K562 (cell line): ENCODE measurements at regions not wholly inside any gene's neighbourhood (a gene's known extent, or its start where the extent isn't known, plus 50 kb on each side); places are given as distances from the start of the nearest gene placed in this dataset.
"Not testable (repeated sequence)": the region's sequence is repeated elsewhere in the genome, so short reads cannot be mapped to it uniquely, and the experiment has no call there.

Experiments used
- ATAC-seq: fragments of 200-7000 bp; cut with Tn5 transposase; 3 replicates; pipeline ENCODE4 v1.9.1; 2020; ENCODE audit warnings: moderate library complexity
- BruUV-seq: library from RNA; stranded (reverse); fragments of 400-500 nt; replicated peaks from 2 replicates; lab custom pipeline; 2021; lab: Mats Ljungman, UMichigan
- CTCF ChIA-PET: fragments of 300-600 bp; formaldehyde crosslinking; extraction: SDS; loops from one replicate; lab custom pipeline; 2021; ENCODE audit warnings: low intra/inter-chr PET ratio; lab: Yijun Ruan, JAX
- POLR2A ChIA-PET: fragments of 300-600, 350-650 bp; sonication (Branson Sonifier 250); formaldehyde crosslinking; extraction: SDS; loops from one replicate; lab custom pipeline; 2021; ENCODE audit warnings: antibody characterized with exemption, inconsistent platforms; lab: Yijun Ruan, JAX
- DNase-seq, 4 experiments: peaks; one replicate each; pipeline versions ENCODE4 v3.0.0 to v3.0.0-alpha.2; 2011 to 2018; ENCODE audit warnings: low spot score in 3 of 4, mixed read lengths in 3 of 4; ENCODE audit errors: extremely low read depth in 1 of 4
- FAIRE-seq: peaks from 2 replicates; lab custom pipeline; 2011; peaks lifted over from hg19 to GRCh38; lab: Jason Lieb, UNC
- H2AFZ ChIP-seq: 2 replicates; pipeline ENCODE4 v1.6.0; 2011; ENCODE audit warnings: low read depth, low read length, control low read depth, inconsistent platforms
- H3K27ac ChIP-seq: fragments of 200-600 bp; 3 replicates; pipeline ENCODE4 v1.8.0; 2011; ENCODE audit warnings: low read depth, mild to moderate bottlenecking, control low read depth, inconsistent platforms, low read length, moderate library complexity, mixed read lengths; ENCODE audit errors: extremely low read depth
- H3K27me3 ChIP-seq, 2 experiments: fragments of 300-600 bp in 1 of 2; 2 replicates in 1 of 2; 3 replicates in 1 of 2; pipeline versions ENCODE4 v1.6.0 to v1.8.0; 2011; ENCODE audit warnings: inconsistent platforms in 2 of 2, low read length in 2 of 2, mild to moderate bottlenecking in 1 of 2, mixed read lengths in 1 of 2, moderate library complexity in 1 of 2; ENCODE audit not compliant: control insufficient read depth in 2 of 2, insufficient read depth in 2 of 2
- H3K36me3 ChIP-seq: fragments of 300-600 bp; 3 replicates; pipeline ENCODE4 v1.8.0; 2011; ENCODE audit warnings: mild to moderate bottlenecking, low read length, inconsistent platforms; ENCODE audit not compliant: control insufficient read depth, insufficient read depth
- H3K4me1 ChIP-seq, 2 experiments: fragments of 200-600 bp in 1 of 2; replicated peaks in 1 of 2; 2 replicates in 1 of 2; 3 replicates in 1 of 2; pipeline versions ENCODE4 v1.5.1 to v1.8.0; 2011; ENCODE audit warnings: inconsistent platforms in 2 of 2, low read length in 2 of 2, mild to moderate bottlenecking in 1 of 2, mixed read lengths in 1 of 2, moderate library complexity in 1 of 2; ENCODE audit not compliant: control insufficient read depth in 2 of 2, insufficient read depth in 2 of 2
- H3K4me2 ChIP-seq: 2 replicates; pipeline ENCODE4 v1.6.1; 2011; ENCODE audit warnings: low read length, control low read depth, inconsistent platforms, mixed read lengths; ENCODE audit not compliant: insufficient read depth
- H3K4me3 ChIP-seq: fragments of 200-600 bp; sonication (generic), shearing (Covaris generic); 2 replicates; pipeline ENCODE4 v1.5.1; 2016; ENCODE audit warnings: control low read depth, inconsistent platforms
- H3K79me2 ChIP-seq: fragments of 200-600 bp; 3 replicates; pipeline ENCODE4 v1.8.0; 2011; ENCODE audit warnings: low read length, inconsistent platforms; ENCODE audit not compliant: control insufficient read depth, insufficient read depth
- H3K9ac ChIP-seq, 2 experiments: 2 replicates each; pipeline versions ENCODE4 v1.6.0 to v1.6.1; 2011; ENCODE audit warnings: low read depth in 2 of 2, low read length in 2 of 2, control low read depth in 1 of 2, inconsistent platforms in 1 of 2, mild to moderate bottlenecking in 1 of 2, mixed read lengths in 1 of 2; ENCODE audit not compliant: insufficient read depth in 1 of 2
- H3K9me1 ChIP-seq: one replicate; pipeline ENCODE4 v1.6.0; 2011; ENCODE audit warnings: inconsistent platforms, mild to moderate bottlenecking, low read length, moderate library complexity; ENCODE audit not compliant: control insufficient read depth, insufficient read depth
- H3K9me3 ChIP-seq: replicated peaks from 2 replicates; pipeline ENCODE4 v1.5.1; 2011; ENCODE audit warnings: low read depth, low read length, inconsistent platforms; ENCODE audit not compliant: control insufficient read depth, insufficient read depth
- H4K20me1 ChIP-seq: replicated peaks from 2 replicates; pipeline ENCODE4 v1.6.1; 2011; ENCODE audit warnings: low read length, inconsistent platforms, mixed read lengths; ENCODE audit not compliant: control insufficient read depth, insufficient read depth
- CBX5 ChIP-seq: IDR thresholded peaks from 2 replicates; pipeline ENCODE4 v1.6.1; 2014; ENCODE audit warnings: low read depth, borderline replicate concordance
- CREB3L1 ChIP-seq: fragments of 450-650 bp; IDR thresholded peaks from 2 replicates; pipeline ENCODE4 v1.6.1; 2014; ENCODE audit warnings: low read depth, mild to moderate bottlenecking, moderate library complexity, borderline replicate concordance
- IRF9 ChIP-seq: fragments of 450-650 bp; IDR thresholded peaks from 2 replicates; pipeline ENCODE4 v1.6.1; 2016; ENCODE audit warnings: missing biosample characterization, missing genetic modification characterization
- KDM5B ChIP-seq: fragments of 200-600 bp; sonication (generic); IDR thresholded peaks from 2 replicates; pipeline ENCODE4 v1.6.1; 2012; ENCODE audit warnings: low read depth, mild to moderate bottlenecking, moderate library complexity, low read length, control low read depth, inconsistent platforms; ENCODE audit not compliant: insufficient replicate concordance
- MTA3 ChIP-seq: fragments of 450-650 bp; formaldehyde crosslinking; IDR thresholded peaks from 2 replicates; pipeline ENCODE4 v1.6.1; 2017; ENCODE audit warnings: mild to moderate bottlenecking, borderline replicate concordance
- NBN ChIP-seq: fragments of 450-650 bp; IDR thresholded peaks from 2 replicates; pipeline ENCODE4 v1.6.1; 2016; ENCODE audit warnings: low read depth, mild to moderate bottlenecking
- NKRF ChIP-seq: fragments of 450-650 bp; IDR thresholded peaks from 2 replicates; pipeline ENCODE4 v1.6.1; 2016; ENCODE audit warnings: borderline replicate concordance
- SP1 ChIP-seq: sonication (generic); formaldehyde crosslinking; IDR thresholded peaks from 2 replicates; pipeline ENCODE4 v1.8.1; 2022; ENCODE audit warnings: mild to moderate bottlenecking, missing genetic modification reagents
- TSC22D4 ChIP-seq: fragments of 450-650 bp; IDR thresholded peaks from 2 replicates; pipeline ENCODE4 v1.6.1; 2016; ENCODE audit warnings: missing genetic modification characterization, missing biosample characterization, control low read depth
- ZBTB8A ChIP-seq: fragments of 450-650 bp; IDR thresholded peaks from 2 replicates; pipeline ENCODE4 v1.6.1; 2018; ENCODE audit warnings: mild to moderate bottlenecking, moderate library complexity; ENCODE audit not compliant: partially characterized antibody
- ZFP36 ChIP-seq: fragments of 150-350 bp; IDR thresholded peaks from 2 replicates; pipeline ENCODE4 v1.6.1; 2018; ENCODE audit warnings: low read length, low read depth; ENCODE audit not compliant: partially characterized antibody
- WGBS: fragments of 100-300 bp; shearing (Covaris generic); methylation state at CpG from one replicate; pipeline ENCODE4 v1.1.6; 2016; ENCODE audit warnings: low coverage, mixed read lengths; ENCODE audit not compliant: insufficient coverage; ENCODE audit errors: missing lambda C conversion rate; 5-methylcytosine and 5-hydroxymethylcytosine counted together
- in situ Hi-C: fragments of 300-500 bp; cut with MboI; formaldehyde crosslinking; loops from 4 replicates; pipeline ENCODE4 v1.15.0; 2018; ENCODE audit warnings: inconsistent platforms, mixed read lengths
- intact Hi-C: fragments of 100-400 bp; cut with micrococcal nuclease; formaldehyde crosslinking; loops from 2 replicates; pipeline ENCODE4 v1.14.2; 2022

GRCh38 chr1:188037572-188037971 is 1208.8 kb downstream of the PLA2G4A start:
- H3K4me1 ChIP-seq, H2AFZ ChIP-seq, H3K9me1 ChIP-seq, H3K27me3 ChIP-seq, H3K79me2 ChIP-seq, BruUV-seq, in situ Hi-C loops, intact Hi-C loops, ATAC-seq, H4K20me1 ChIP-seq: not testable (repeated sequence)
- WGBS, result 0% methylated on average over 2 of the region's 2 CpGs
- peak; percentile 36 for TF ChIP-seq ZFP36
- TF ChIP-seq, all 486 proteins: peak for 1; not testable (repeated sequence) for 485
- DNase-seq, H3K9me3 ChIP-seq, H3K36me3 ChIP-seq, H3K9ac ChIP-seq, POLR2A ChIA-PET, FAIRE-seq, H3K4me2 ChIP-seq, CTCF ChIA-PET, H3K4me3 ChIP-seq, H3K27ac ChIP-seq: not testable (repeated sequence)

- DNase-seq (no peak), ATAC-seq (no peak), FAIRE-seq (no peak)
- Histone ChIP-seq H3K79me2 (no peaks in the 10 kb centered on the region), H4K20me1 (no peaks in the 10 kb centered on the region), H3K4me1 (no peaks in the 10 kb centered on the region), H3K9me1 (no peaks in the 10 kb centered on the region), H3K9ac (no peak overlapping the region), H3K36me3 (no peaks in the 10 kb centered on the region), H3K27me3 (no peaks in the 10 kb centered on the region), H3K9me3 (no peaks in the 10 kb centered on the region; the same call in 1 of the 2 replicates), H3K27ac (no peak overlapping the region), H3K4me3 (no peak overlapping the region), H3K4me2 (no peak overlapping the region), H2AFZ (no peak overlapping the region)
- CTCF ChIA-PET, result no interaction called here
- BruUV-seq, result no TSS peak
- POLR2A ChIA-PET, result no interaction called here
- 6% methylated on average over 4 of the region's 4 CpGs for WGBS
- in situ Hi-C loops (no loop called here), intact Hi-C loops (no loop called here)
- TF ChIP-seq CBX5 (no peak), IRF9 (tag) (no peak), CREB3L1 (no peak), KDM5B (no peak), TSC22D4 (tag) (no peak), SP1 (CRISPR knock-in tag) (no peak), NKRF (no peak), NBN (no peak), ZBTB8A (no peak), MTA3 (no peak)
These were observed 1214.9 kb downstream of the PLA2G4A start for GRCh38 chr1:188043536-188044245.
